Heart left ventricle (tissue), 16 donors: ENCODE measurements at regions not wholly inside any gene's neighbourhood (a gene's known extent, or its start where the extent isn't known, plus 50 kb on each side); places are given as distances from the start of the nearest gene placed in this dataset.

Source experiments
- ATAC-seq, 4 donors: fragments of 200-7000 bp; cut with Tn5 transposase; one replicate each; pipeline ENCODE4 v1.9.1; 2020 to 2022; ENCODE audit warnings: moderate library complexity in 4 of 4, mild to moderate bottlenecking in 3 of 4, moderate number of reproducible peaks in 1 of 4
- DNase-seq, 5 donors: peaks; one replicate each; pipeline ENCODE4 v3.0.0-alpha.2; 2020
- H3K27ac ChIP-seq, 12 donors: fragments of 200-600 bp; sonication (generic) in 4 of 12; one replicate each; pipeline versions ENCODE4 v1.5.0 to v1.8.0; 2016 to 2022; ENCODE audit warnings: mild to moderate bottlenecking in 2 of 12
- H3K27me3 ChIP-seq, 9 donors: fragments of 200-600 bp; sonication (generic) in 2 of 9; one replicate each; pipeline versions ENCODE4 v1.5.1 to v1.8.0; 2016 to 2022; ENCODE audit warnings: mild to moderate bottlenecking in 3 of 9
- H3K36me3 ChIP-seq, 9 donors: fragments of 200-600 bp; sonication (generic) in 2 of 9; one replicate each; pipeline versions ENCODE4 v1.5.0 to v1.8.0; 2018 to 2022; ENCODE audit warnings: mild to moderate bottlenecking in 2 of 9
- H3K4me1 ChIP-seq, 12 donors: fragments of 200-600 bp; sonication (generic) in 4 of 12; one replicate each; pipeline versions ENCODE4 v1.5.0 to v1.8.0; 2016 to 2022; ENCODE audit warnings: mild to moderate bottlenecking in 3 of 12
- H3K4me3 ChIP-seq, 12 donors: fragments of 200-600 bp; sonication (generic) in 4 of 12; one replicate each; pipeline versions ENCODE4 v1.5.0 to v1.8.0; 2017 to 2022; ENCODE audit warnings: mild to moderate bottlenecking in 9 of 12, moderate library complexity in 4 of 12
- H3K9me3 ChIP-seq, 12 donors: fragments of 200-600 bp; sonication (generic) in 4 of 12; one replicate each; pipeline versions ENCODE4 v1.5.0 to v1.8.0; 2016 to 2022; ENCODE audit warnings: mild to moderate bottlenecking in 1 of 12
- POLR2A ChIP-seq, 2 donors: fragments of 450-650 bp; IDR thresholded peaks; one replicate each; pipeline ENCODE4 v1.6.1; 2017; ENCODE audit warnings: antibody characterized with exemption in 2 of 2, mild to moderate bottlenecking in 2 of 2, moderate library complexity in 2 of 2
- WGBS, 4 donors: extraction: QIAGEN DNeasy Blood & Tissue Kit in 2 of 4; methylation state at CpG; one replicate each; pipeline versions ENCODE4 v1.1.5 to v1.1.7; 2013 to 2018; 5-methylcytosine and 5-hydroxymethylcytosine counted together
- intact Hi-C, 10 donors: fragments of 100-400 bp; cut with DNase I; formaldehyde crosslinking; loops; one replicate each; pipeline versions ENCODE4 v1.11.1 to v1.14.2; 2022
- TF ChIP-seq, protein P1 (sequence below), 12 donors: fragments of 200-600 bp; sonication (generic) in 4 of 12; IDR thresholded peaks; one replicate each; pipeline versions ENCODE4 v1.5.0 to v1.8.0; 2018 to 2022; ENCODE audit warnings: antibody characterized with exemption in 12 of 12, mild to moderate bottlenecking in 5 of 12
- donor health status: ischemic (EF 13 %, LVEDD 7.1; RV severe dilation, severe dysfunction).
- donor health status: healthy with polysubstance abuse.
- donor health status: DM: no; HTN: yes; CAD: no.
- donor health status: DM: no; HTN: no; CAD: no.
- donor health status: ischemic (EF 25% LVEDD 6.9; RV normal size, moderate dysfunction).
- donor health status: ischemic (EF 25% LVEDD 5.7; RV mildly dilated, moderate dysfunction).
- donor health status: healthy.
- donor health status: DM: yes; HTN: yes; CAD: no.
- donor health status: ischemic (EF 35%, LVEDD 5.7; RV mildly dilated, moderate dysfunction).
- donor health status: nonischemic (EF 11% LVEDD 7.7; RV severe dilation, severe dysfunction).
- donor health status: DM: yes; HTN: yes; CAD: no.
- donor health status: PGD.
- donor health status: ischemic (EF 29% LVEDD 5.4; RV normal size, mild dysfunction).
- donor health status: nonischemic (EF 23%, LVEDD 6.1; RV moderate dilation, normal function).

- intact Hi-C loops = loop anchor here in 8 of 10 donors (5.0 to 10.0 kb wide), 7 partner anchors 156 to 616 kb away; no protein-coding TSS in a partner anchor
- Histone ChIP-seq H3K9me3 (no peaks in the 10 kb centered on the region), H3K27ac (no peak overlapping the region), H3K27me3 (no peaks in the 10 kb centered on the region), H3K36me3 (no peaks in the 10 kb centered on the region), H3K4me1 (peaks cover 0 to 15% (median 3%) of the 10 kb centered on the region in 12 donors), H3K4me3 (no peak overlapping the region)
- ATAC-seq (no peak), DNase-seq (no peak)
- 97 to 100% (median 97%) methylated on average over 3 of the region's 3 CpGs for WGBS, 4 donors
- no peak for TF ChIP-seq POLR2A (IDR thresholded peaks at IDR 0.05)
- TF ChIP-seq, protein P1, sequence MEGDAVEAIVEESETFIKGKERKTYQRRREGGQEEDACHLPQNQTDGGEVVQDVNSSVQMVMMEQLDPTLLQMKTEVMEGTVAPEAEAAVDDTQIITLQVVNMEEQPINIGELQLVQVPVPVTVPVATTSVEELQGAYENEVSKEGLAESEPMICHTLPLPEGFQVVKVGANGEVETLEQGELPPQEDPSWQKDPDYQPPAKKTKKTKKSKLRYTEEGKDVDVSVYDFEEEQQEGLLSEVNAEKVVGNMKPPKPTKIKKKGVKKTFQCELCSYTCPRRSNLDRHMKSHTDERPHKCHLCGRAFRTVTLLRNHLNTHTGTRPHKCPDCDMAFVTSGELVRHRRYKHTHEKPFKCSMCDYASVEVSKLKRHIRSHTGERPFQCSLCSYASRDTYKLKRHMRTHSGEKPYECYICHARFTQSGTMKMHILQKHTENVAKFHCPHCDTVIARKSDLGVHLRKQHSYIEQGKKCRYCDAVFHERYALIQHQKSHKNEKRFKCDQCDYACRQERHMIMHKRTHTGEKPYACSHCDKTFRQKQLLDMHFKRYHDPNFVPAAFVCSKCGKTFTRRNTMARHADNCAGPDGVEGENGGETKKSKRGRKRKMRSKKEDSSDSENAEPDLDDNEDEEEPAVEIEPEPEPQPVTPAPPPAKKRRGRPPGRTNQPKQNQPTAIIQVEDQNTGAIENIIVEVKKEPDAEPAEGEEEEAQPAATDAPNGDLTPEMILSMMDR (IDR thresholded peaks at IDR 0.05) = no peak
These were observed 108.7 kb downstream of the ZNF281 start for GRCh38 chr1:200301152-200301551.

GRCh38 chr1:200299571-200299970 lies 110.3 kb downstream of the ZNF281 start:
- no peak overlapping the region for H3K27ac ChIP-seq
- DNase-seq (no peak), ATAC-seq (no peak)
- no peaks in the 10 kb centered on the region for H3K27me3 ChIP-seq
- peaks cover 0 to 15% (median 3%) of the 10 kb centered on the region in 12 donors for H3K4me1 ChIP-seq
- H3K36me3 ChIP-seq = no peaks in the 10 kb centered on the region
- H3K9me3 ChIP-seq = no peaks in the 10 kb centered on the region
- TF ChIP-seq, protein P1 (IDR thresholded peaks at IDR 0.05) = no peak
- TF ChIP-seq POLR2A (IDR thresholded peaks at IDR 0.05) = no peak
- 86 to 93% (median 89%) methylated on average over 1 of the region's 1 CpG for whole genome bisulfite sequencing, 4 donors
- no peak overlapping the region for H3K4me3 ChIP-seq
- intact Hi-C loops = no loop called here

DNA sequence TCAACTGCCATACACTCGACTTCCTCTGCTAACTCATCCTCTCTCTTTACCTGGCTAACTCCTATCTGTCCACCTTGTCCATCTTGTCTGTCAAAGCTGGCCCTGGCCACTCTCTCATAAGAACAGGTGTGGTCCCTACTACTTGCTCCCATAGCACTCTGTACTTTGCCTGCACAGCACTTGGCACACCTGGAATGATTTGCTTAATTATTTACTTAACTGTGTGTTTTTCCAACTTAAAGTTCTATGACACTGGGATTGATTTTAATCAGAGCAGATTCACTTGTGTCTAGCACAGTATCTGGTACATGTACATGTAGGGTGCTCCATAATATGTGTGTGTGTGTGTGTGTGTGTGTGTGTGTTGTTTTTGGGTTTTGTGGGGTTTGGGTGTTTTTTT lies 111.6 kb downstream of the ZNF281 start:
- WGBS, 4 donors = 61 to 75% (median 72%) methylated on average over 1 of the region's 1 CpG
- DNase-seq = no peak

DNA sequence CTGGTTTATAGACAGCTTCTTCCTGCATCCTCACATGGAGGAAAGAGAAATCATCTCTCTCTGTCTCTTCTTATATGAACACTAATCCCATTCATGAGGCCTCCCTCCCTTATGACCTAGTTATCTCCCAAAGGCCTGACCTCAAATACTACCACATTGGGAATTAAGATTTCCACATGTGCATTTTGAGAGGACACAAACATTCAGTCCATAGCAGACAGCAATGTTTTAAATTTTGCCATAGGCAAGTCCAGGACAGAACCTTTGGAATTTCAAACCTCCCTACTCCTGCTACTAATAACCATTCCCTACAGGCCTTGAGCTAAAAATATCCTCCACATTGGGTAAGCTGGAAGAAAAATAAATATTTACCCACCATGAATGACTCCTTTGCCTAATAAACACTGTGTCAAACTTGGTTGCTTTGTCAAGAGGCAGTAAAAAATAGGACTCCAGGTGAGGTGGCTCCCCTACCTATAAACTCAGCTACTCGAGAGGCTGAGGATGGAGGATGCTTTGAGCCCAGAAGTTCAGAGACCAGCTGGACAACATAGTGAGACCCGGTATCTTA lies 113.7 kb downstream of the ZNF281 start:
- Histone ChIP-seq H3K4me3 (no peak overlapping the region), H3K27ac (no peak overlapping the region), H3K4me1 (no peaks in the 10 kb centered on the region), H3K9me3 (no peaks in the 10 kb centered on the region), H3K36me3 (no peaks in the 10 kb centered on the region), H3K27me3 (no peaks in the 10 kb centered on the region)
- no peak for ATAC-seq
- TF ChIP-seq, protein P1 (IDR thresholded peaks at IDR 0.05) = no peak
- no peak for TF ChIP-seq POLR2A (IDR thresholded peaks at IDR 0.05)
- intact Hi-C loops = no loop called here
- no peak for DNase-seq
- 44 to 66% (median 47%) methylated on average over 2 of the region's 2 CpGs for WGBS, 4 donors

More for the DNA sequence above, 111.6 kb downstream of the ZNF281 start:
- intact Hi-C loops = no loop called here
- ATAC-seq = no peak
- Histone ChIP-seq H3K4me3 (no peak overlapping the region), H3K27ac (no peak overlapping the region), H3K9me3 (no peaks in the 10 kb centered on the region), H3K27me3 (no peaks in the 10 kb centered on the region), H3K4me1 (peaks cover 0 to 15% (median 3%) of the 10 kb centered on the region in 12 donors), H3K36me3 (no peaks in the 10 kb centered on the region)
- TF ChIP-seq, protein P1 (IDR thresholded peaks at IDR 0.05) = no peak
- no peak for TF ChIP-seq POLR2A (IDR thresholded peaks at IDR 0.05)
